ENCODE measurements at regions not wholly inside any gene's neighbourhood (a gene's known extent, or its start where the extent isn't known, plus 50 kb on each side); places are given as distances from the start of the nearest gene placed in this dataset.

- H3K36me3 ChIP-seq (ENCODE audit: low read depth), result no peaks in the 10 kb centered on the region
- no peaks in the 10 kb centered on the region for H3K4me1 ChIP-seq (ENCODE audit: low read depth)
- H3K9me3 ChIP-seq, result no peaks in the 10 kb centered on the region
- no peak for ATAC-seq
- intact Hi-C loops (cut with DNase I, micrococcal nuclease), result no loop called here
- H3K4me3 ChIP-seq, result no peak overlapping the region
- no peak for TF ChIP-seq CTCF (IDR thresholded peaks at IDR 0.05)
- no peak for DNase-seq
These were observed 132.1 kb upstream of the ADGRL3 start for GRCh38 chr4:61068060-61068459.

GRCh38 chr4:61068745-61069144 lies 131.4 kb upstream of the ADGRL3 start:
- DNase-seq (no peak), ATAC-seq (no peak)
- Histone ChIP-seq H3K9me3 (no peaks in the 10 kb centered on the region), H3K4me3 (no peak overlapping the region), H3K4me1 (ENCODE audit: low read depth) (no peaks in the 10 kb centered on the region), H3K36me3 (ENCODE audit: low read depth) (no peaks in the 10 kb centered on the region)
- intact Hi-C loops (cut with DNase I, micrococcal nuclease), result no loop called here
- TF ChIP-seq CTCF (IDR thresholded peaks at IDR 0.05), result no peak

GRCh38 chr4:61070269-61070668 lies 129.9 kb upstream of the ADGRL3 start:
- H3K9me3 ChIP-seq, result no peaks in the 10 kb centered on the region
- no peaks in the 10 kb centered on the region for H3K4me1 ChIP-seq (ENCODE audit: low read depth)
- no peak for TF ChIP-seq CTCF (IDR thresholded peaks at IDR 0.05)
- ATAC-seq (no peak), DNase-seq (no peak)
- H3K4me3 ChIP-seq, result no peak overlapping the region
- no peaks in the 10 kb centered on the region for H3K36me3 ChIP-seq (ENCODE audit: low read depth)
- intact Hi-C loops (cut with DNase I, micrococcal nuclease), result no loop called here

GRCh38 chr4:61079427-61079826 lies 120.7 kb upstream of the ADGRL3 start:
- Histone ChIP-seq H3K36me3 (ENCODE audit: low read depth) (no peaks in the 10 kb centered on the region), H3K4me3 (no peak overlapping the region), H3K4me1 (ENCODE audit: low read depth) (no peaks in the 10 kb centered on the region), H3K9me3 (no peaks in the 10 kb centered on the region)
- TF ChIP-seq CTCF (IDR thresholded peaks at IDR 0.05), result no peak
- no peak for ATAC-seq
- intact Hi-C loops (cut with DNase I, micrococcal nuclease), result no loop called here
- no peak for DNase-seq

- no peak for ATAC-seq
- no peaks in the 10 kb centered on the region for H3K9me3 ChIP-seq
- no peak for DNase-seq
- H3K4me3 ChIP-seq, result no peak overlapping the region
- intact Hi-C loops (cut with DNase I, micrococcal nuclease), result no loop called here
- no peaks in the 10 kb centered on the region for H3K4me1 ChIP-seq (ENCODE audit: low read depth)
- TF ChIP-seq CTCF (IDR thresholded peaks at IDR 0.05), result no peak
- H3K36me3 ChIP-seq (ENCODE audit: low read depth), result no peaks in the 10 kb centered on the region
These were observed 120.2 kb upstream of the ADGRL3 start for GRCh38 chr4:61079976-61080375.

- Histone ChIP-seq H3K4me1 (ENCODE audit: low read depth) (no peaks in the 10 kb centered on the region), H3K36me3 (ENCODE audit: low read depth) (no peaks in the 10 kb centered on the region), H3K4me3 (no peak overlapping the region), H3K9me3 (no peaks in the 10 kb centered on the region)
- TF ChIP-seq CTCF (IDR thresholded peaks at IDR 0.05), result no peak
- intact Hi-C loops (cut with DNase I, micrococcal nuclease), result no loop called here
- no peak for ATAC-seq
- DNase-seq, result no peak
These were observed 114.6 kb upstream of the ADGRL3 start for GRCh38 chr4:61085534-61085933.
